GM21390 (cell line): ENCODE measurements at regions not wholly inside any gene's neighbourhood (a gene's known extent, or its start where the extent isn't known, plus 50 kb on each side); places are given as distances from the start of the nearest gene placed in this dataset.
"Not testable (repeated sequence)": the region's sequence is repeated elsewhere in the genome, so short reads cannot be mapped to it uniquely, and the experiment has no call there.

Source experiments
- ATAC-seq: cut with Tn5 transposase; IDR thresholded peaks from one replicate; pipeline ENCODE4 v1.9.1; 2021; ENCODE audit not compliant: unreplicated experiment

DNA sequence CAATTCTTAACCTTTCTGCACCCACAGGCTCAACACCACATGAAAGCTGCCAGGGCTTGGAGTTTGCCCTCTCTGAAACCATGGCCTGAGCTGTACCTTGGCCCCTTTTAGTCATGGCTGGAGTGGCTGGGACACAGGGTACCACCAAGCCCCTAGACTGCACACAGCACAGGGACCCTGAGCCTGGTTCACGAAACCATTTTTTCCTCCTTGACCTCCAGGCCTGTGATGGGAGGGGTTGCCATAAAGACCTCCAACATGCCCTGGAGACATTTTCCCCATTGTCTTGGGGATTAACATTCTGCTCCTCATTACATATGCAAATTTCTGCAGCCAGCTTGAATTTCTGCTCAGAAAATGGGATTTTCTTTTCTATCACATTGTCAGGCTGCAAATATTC, 113.4 kb downstream of the XPNPEP1 start:
- ATAC-seq: not testable (repeated sequence)

DNA sequence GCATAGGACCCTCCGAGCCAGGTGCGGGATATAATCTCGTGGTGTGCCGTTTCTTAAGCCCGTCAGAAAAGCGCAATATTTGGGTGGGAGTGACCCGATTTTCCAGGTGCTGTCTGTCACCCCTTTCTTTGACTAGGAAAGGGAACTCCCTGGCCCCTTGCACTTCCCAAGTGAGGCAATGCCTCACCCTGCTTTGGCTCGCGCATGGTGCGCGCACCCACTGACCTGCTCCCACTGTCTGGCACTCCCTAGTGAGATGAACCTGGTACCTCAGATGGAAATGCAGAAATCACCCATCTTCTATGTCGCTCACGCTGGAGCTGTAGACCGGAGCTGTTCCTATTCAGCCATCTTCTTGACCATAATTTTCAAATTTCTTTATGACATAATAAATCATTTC, 122.1 kb downstream of the XPNPEP1 start:
- not testable (repeated sequence) for ATAC-seq

- ATAC-seq: no peak
Measured at GRCh38 chr10:109790647-109791046, 132.7 kb downstream of the XPNPEP1 start.

DNA sequence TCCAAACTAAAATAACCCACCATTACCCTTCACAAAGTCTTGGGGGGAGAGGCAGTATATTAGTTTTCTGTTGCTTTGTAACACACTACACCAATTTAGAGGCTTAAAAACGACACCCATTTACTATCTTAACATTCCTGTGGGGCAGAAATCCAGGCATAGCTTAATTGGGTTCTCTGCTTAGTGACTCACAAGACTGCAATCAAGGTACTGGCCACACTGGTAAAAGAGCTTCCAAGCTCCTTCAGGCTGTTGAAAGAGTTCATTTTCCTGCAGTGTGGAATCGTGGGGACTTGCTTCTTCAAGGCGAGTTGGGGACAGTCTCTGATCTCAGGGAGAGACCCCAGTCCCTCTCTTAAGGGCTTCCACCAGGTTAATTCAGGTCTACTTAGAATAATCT, 139.1 kb downstream of the XPNPEP1 start:
- no peak for ATAC-seq

- ATAC-seq: no peak
Measured at GRCh38 chr10:109783286-109783685, 140.0 kb downstream of the XPNPEP1 start.

- no peak for ATAC-seq
Measured at GRCh38 chr10:109780997-109781396, 142.3 kb downstream of the XPNPEP1 start.

- no peak for ATAC-seq
Measured at GRCh38 chr10:109778993-109779392, 144.3 kb downstream of the XPNPEP1 start.

- peak; percentile 14 for ATAC-seq
Measured at GRCh38 chr10:109774121-109774440, 149.2 kb downstream of the XPNPEP1 start.

DNA sequence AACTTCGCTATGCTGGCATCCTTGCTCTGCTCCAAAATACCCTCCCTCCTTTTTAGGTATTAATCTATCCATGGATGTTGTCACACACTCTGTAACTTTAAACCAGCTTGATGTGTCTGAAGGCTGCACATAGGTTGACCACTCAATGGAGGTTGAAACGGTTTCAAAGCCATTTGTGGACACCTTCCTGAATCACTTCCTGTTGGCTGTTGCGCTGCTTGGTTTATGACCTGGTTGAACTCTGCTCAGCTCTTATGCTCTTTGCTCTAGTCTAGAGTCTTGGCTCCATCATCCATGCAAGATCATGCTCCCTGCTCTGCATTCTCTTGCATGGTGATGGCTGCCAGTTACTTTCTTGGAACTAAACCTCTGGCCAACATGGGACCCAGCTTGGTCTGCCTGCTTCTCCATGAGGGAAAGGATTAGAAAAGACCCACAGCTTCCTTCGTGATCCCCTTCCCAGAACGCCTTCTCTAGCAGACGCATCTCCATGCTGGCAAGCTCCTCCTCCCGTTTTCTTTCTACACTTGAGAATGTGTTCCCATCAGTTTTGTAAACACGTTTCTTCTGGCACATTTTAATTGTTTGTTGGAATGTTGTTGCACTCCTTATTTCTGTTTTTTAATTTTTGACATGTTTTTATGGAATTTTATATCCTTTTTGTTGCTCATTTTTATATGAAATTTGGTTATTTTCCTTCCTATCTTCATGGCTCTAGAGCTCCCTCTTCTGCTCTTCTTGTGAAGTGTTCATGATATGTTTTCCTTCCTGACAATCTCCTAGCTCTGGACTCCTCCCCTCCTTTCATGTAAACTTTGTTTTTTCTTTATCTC, 149.8 kb downstream of the XPNPEP1 start:
- ATAC-seq: peak; percentile 65

GRCh38 chr10:109770663-109771062, 152.6 kb downstream of the XPNPEP1 start:
- no peak for ATAC-seq

GRCh38 chr10:109769966-109770365, 153.3 kb downstream of the XPNPEP1 start:
- ATAC-seq: no peak

GRCh38 chr10:109765838-109766237, 157.5 kb downstream of the XPNPEP1 start:
- ATAC-seq: no peak

DNA sequence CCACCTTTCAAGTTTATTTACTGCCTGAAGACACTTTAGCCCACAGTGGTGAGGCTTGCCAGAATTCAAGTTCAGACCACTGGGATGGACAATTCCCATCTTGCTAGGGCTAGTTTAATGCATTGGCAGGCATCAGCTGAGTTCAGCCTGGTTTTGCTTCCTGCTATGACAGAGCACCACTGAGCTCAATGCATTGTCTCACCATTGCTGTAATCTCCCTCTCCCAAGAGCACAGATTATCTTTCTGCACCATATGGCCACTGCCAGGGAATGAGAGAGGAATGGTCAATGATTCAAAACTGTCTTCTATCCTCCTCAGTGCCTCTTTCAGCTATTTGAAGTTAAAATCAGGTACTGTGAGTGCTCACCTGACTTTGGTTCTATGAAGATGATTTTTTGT, 160.8 kb downstream of the XPNPEP1 start:
- no peak for ATAC-seq

GRCh38 chr10:109757670-109758069, 165.6 kb downstream of the XPNPEP1 start:
- not testable (repeated sequence) for ATAC-seq

DNA sequence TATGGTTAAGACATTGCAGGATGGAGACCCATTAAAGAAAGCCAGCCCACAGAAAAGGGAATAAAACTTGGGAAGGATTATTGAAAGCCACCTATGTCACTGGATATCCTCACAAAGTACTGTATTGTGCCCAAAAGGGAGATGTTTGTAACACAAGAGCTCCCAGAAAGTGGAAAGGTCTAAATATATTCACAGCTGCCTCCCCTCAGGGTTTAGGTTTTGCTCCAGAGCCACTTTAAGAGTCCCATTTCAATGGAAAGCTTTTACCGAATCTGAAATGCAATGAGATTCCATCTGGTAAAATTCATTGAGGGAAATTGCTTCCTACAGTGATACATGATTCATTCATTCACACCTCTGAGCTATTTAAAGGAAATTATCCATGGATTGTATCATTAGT, 176.4 kb downstream of the XPNPEP1 start:
- no peak for ATAC-seq

DNA sequence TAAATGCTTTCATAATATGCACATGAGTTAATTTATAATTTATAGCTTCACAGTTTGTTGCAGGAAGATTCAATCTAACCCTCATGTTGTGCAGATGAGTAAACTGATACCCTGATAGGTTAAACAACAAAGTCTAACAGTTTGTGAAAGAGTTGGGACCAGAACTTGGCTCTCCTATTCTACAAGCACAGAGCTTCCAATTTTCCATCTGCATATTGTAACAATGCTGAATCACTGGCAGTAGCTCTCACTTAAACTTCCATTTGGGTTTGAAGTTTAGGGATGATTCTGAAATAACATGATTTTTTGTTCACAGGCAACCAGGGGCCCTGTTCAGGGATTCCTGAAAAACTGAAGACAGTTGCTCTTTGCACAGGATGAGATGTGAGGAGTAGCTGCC, 179.3 kb downstream of the XPNPEP1 start:
- ATAC-seq: no peak

- ATAC-seq: no peak
Measured at GRCh38 chr10:109743574-109743973, 179.7 kb downstream of the XPNPEP1 start.

GRCh38 chr10:109743146-109743545, 180.2 kb downstream of the XPNPEP1 start:
- no peak for ATAC-seq

GRCh38 chr10:109741712-109742111, 181.6 kb downstream of the XPNPEP1 start:
- no peak for ATAC-seq

GRCh38 chr10:109740436-109740835, 182.9 kb downstream of the XPNPEP1 start:
- no peak for ATAC-seq

- no peak for ATAC-seq
Measured at GRCh38 chr10:109737626-109738025, 185.7 kb downstream of the XPNPEP1 start.

DNA sequence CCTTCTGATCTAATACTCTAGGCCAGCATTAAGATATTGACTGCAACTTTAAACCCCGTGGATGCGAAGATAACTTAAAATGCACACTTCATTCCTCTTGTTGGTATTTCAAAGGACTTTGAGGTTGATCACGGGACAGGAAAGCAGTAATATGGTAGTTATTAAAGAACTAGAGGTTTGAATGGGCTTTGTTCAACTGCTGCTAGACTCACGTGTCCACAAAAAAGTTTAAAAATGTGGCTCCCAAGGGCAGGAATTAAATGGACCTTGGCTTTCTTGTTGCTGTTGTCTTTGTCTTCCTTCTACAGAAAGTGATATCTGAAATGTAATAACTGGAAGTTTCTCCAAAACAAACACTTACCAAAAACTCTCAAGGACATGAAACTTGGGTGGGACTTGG, 186.3 kb downstream of the XPNPEP1 start:
- no peak for ATAC-seq

- ATAC-seq: no peak
Measured at GRCh38 chr10:109735776-109736175, 187.5 kb downstream of the XPNPEP1 start.
